Endothelial cell (in vitro differentiated cells): ENCODE measurements at regions not wholly inside any gene's neighbourhood (a gene's known extent, or its start where the extent isn't known, plus 50 kb on each side); places are given as distances from the start of the nearest gene placed in this dataset.

Source experiments
- DNase-seq: peaks from one replicate; pipeline ENCODE4 v3.0.0; 2021; ENCODE audit warnings: low spot score
- H3K27ac Mint-ChIP-seq: one replicate; pipeline ENCODE4 v1.8.0; 2021; ENCODE audit warnings: mixed read lengths, inconsistent platforms; ENCODE audit not compliant: unreplicated experiment
- H3K27me3 Mint-ChIP-seq: one replicate; pipeline ENCODE4 v1.8.0; 2021; ENCODE audit warnings: mild to moderate bottlenecking, moderate library complexity, mixed read lengths, inconsistent platforms; ENCODE audit not compliant: unreplicated experiment
- H3K36me3 Mint-ChIP-seq: one replicate; pipeline ENCODE4 v1.8.0; 2021; ENCODE audit warnings: mild to moderate bottlenecking, low read depth, mixed read lengths, inconsistent platforms; ENCODE audit not compliant: unreplicated experiment
- H3K4me1 Mint-ChIP-seq: one replicate; pipeline ENCODE4 v1.8.0; 2021; ENCODE audit warnings: mild to moderate bottlenecking, mixed read lengths, inconsistent platforms; ENCODE audit not compliant: unreplicated experiment
- H3K4me3 Mint-ChIP-seq: one replicate; pipeline ENCODE4 v1.8.0; 2021; ENCODE audit warnings: mild to moderate bottlenecking, mixed read lengths, inconsistent platforms; ENCODE audit not compliant: unreplicated experiment
- H3K9me3 Mint-ChIP-seq: one replicate; pipeline ENCODE4 v1.8.0; 2021; ENCODE audit warnings: mixed read lengths, inconsistent platforms; ENCODE audit not compliant: unreplicated experiment
- CTCF ChIP-seq: fragments of 200-600 bp; sonication (generic); IDR thresholded peaks from one replicate; pipeline ENCODE4 v1.5.0; 2021; ENCODE audit warnings: antibody characterized with exemption; ENCODE audit not compliant: unreplicated experiment

DNA sequence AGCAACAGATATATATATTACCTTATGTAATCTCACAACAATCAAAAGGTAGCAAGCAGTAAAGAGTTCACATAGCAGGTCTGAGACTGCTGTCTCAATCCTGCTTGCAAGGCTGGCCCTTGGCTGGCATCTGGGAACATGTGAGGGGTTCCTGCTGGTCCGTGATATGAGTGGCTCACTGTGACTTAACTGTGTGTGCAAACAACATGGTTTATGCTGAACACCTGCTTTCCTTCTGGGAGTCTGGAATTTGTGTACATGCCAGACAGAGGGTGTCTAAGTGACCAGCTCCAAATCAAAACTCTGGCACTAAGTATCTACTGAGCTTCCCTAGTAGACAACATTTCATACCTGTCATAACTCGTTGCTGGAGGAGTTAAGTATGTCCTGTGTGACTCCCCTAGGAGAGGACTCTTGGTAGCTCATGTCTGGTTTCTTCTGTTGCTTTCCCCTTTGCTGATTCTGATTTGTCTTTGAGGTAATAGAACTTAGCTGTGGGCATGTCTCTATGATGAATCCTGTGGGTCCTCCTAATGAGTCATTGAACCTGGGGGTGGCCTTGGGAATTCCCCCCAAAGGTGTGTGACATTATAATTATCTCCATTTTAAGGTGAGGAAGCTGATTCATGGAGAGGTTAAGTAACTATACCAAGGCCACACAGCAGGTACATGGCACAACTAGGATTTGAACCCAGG is 131.6 kb upstream of the NEDD9 start:
- H3K4me3 Mint-ChIP-seq, result no peak overlapping the region
- DNase-seq, result no peak
- H3K27ac Mint-ChIP-seq, result no peak overlapping the region
- H3K36me3 Mint-ChIP-seq, result peaks cover 5% of the 10 kb centered on the region
- H3K9me3 Mint-ChIP-seq, result no peaks in the 10 kb centered on the region
- TF ChIP-seq CTCF, result no peak
- peaks cover 2% of the 10 kb centered on the region for H3K27me3 Mint-ChIP-seq
- H3K4me1 Mint-ChIP-seq, result peaks cover 11% of the 10 kb centered on the region

DNA sequence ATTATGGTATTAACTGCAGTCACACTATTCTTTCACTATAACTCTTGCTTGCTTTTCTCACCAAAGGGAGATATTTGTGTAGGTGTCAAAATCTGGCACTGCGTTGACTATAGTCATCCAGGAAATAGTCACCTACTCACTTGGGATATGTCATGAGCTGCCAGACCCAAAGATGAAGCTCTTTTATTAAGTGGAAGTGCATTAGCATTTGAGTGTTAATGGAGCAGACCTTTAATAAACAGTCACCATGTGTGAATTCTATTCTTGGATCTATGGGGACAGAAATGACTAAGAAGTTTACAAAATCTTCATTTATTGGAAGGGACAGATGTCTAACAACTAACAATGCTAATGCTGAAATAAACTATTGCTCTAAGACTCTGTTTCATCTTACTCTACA is 130.1 kb upstream of the NEDD9 start:
- H3K27ac Mint-ChIP-seq, result no peak overlapping the region
- H3K36me3 Mint-ChIP-seq, result peaks cover 8% of the 10 kb centered on the region
- H3K4me3 Mint-ChIP-seq, result no peak overlapping the region
- no peak for TF ChIP-seq CTCF
- H3K27me3 Mint-ChIP-seq, result peaks cover 2% of the 10 kb centered on the region
- no peak for DNase-seq
- H3K9me3 Mint-ChIP-seq, result no peaks in the 10 kb centered on the region
- peaks cover 18% of the 10 kb centered on the region for H3K4me1 Mint-ChIP-seq

- H3K27me3 Mint-ChIP-seq, result peaks cover 3% of the 10 kb centered on the region
- H3K4me1 Mint-ChIP-seq, result peaks cover 37% of the 10 kb centered on the region
- H3K27ac Mint-ChIP-seq, result no peak overlapping the region
- no peak for TF ChIP-seq CTCF
- no peaks in the 10 kb centered on the region for H3K9me3 Mint-ChIP-seq
- H3K36me3 Mint-ChIP-seq, result peaks cover 12% of the 10 kb centered on the region
- DNase-seq, result no peak
- no peak overlapping the region for H3K4me3 Mint-ChIP-seq
Measured at GRCh38 chr6:11358904-11359830, 126.7 kb upstream of the NEDD9 start.

DNA sequence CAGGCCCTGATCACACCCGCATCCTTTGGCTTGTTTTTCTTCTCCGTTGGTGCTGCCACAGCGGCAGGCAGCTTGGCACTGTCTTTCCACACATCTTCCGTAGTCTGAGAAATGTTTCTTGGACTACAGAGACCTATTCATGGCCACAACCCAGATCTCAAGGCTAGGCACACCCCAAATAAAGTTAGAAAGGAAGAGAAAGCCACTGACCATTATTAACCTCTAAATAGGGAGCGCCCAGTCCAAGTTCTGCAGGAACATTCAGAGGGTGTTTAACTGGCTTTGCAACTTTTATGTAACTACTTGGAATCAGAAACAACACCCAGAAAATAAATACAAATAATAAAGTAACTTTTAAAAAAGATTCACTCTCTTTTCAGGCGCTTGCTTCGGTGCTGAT is 124.8 kb upstream of the NEDD9 start:
- Mint-ChIP-seq H3K27ac (peak overlapping the region; percentile 90), H3K9me3 (no peaks in the 10 kb centered on the region), H3K36me3 (peaks cover 12% of the 10 kb centered on the region), H3K27me3 (peaks cover 6% of the 10 kb centered on the region), H3K4me3 (peak overlapping the region; percentile 6), H3K4me1 (peaks cover 51% of the 10 kb centered on the region)
- no peak for DNase-seq
- no peak for TF ChIP-seq CTCF
